RWPE2 (cell line): ENCODE measurements at regions not wholly inside any gene's neighbourhood (a gene's known extent, or its start where the extent isn't known, plus 50 kb on each side); places are given as distances from the start of the nearest gene placed in this dataset.
"Not testable (repeated sequence)": the region's sequence is repeated elsewhere in the genome, so short reads cannot be mapped to it uniquely, and the experiment has no call there.

Experiments
- ATAC-seq: fragments of 200-7000 bp; cut with Tn5 transposase; 3 replicates; pipeline ENCODE4 v1.9.1; 2021; ENCODE audit warnings: low read depth
- DNase-seq: peaks from one replicate; pipeline ENCODE4 v3.0.0-alpha.2; 2020; ENCODE audit warnings: low spot score
- H3K27ac ChIP-seq: fragments of 450-650 bp; 2 replicates; pipeline ENCODE4 v1.5.1; 2017; ENCODE audit warnings: mild to moderate bottlenecking; ENCODE audit not compliant: poor library complexity, severe bottlenecking
- H3K27me3 ChIP-seq: fragments of 250-450 bp; sonication (Bioruptor Pico); 2 replicates; pipeline ENCODE4 v1.5.1; 2021; ENCODE audit warnings: mild to moderate bottlenecking, moderate library complexity; ENCODE audit not compliant: insufficient read depth, poor library complexity, severe bottlenecking
- H3K36me3 ChIP-seq: fragments of 250-450 bp; sonication (Bioruptor Pico); 2 replicates; pipeline ENCODE4 v1.5.1; 2020; ENCODE audit warnings: low read depth, mild to moderate bottlenecking, moderate library complexity
- H3K4me1 ChIP-seq: fragments of 250-450 bp; sonication (Bioruptor Pico); 2 replicates; pipeline ENCODE4 v1.5.1; 2021; ENCODE audit warnings: mild to moderate bottlenecking, moderate library complexity; ENCODE audit not compliant: insufficient read depth, poor library complexity, severe bottlenecking
- H3K4me3 ChIP-seq: fragments of 250-450 bp; sonication (Bioruptor Pico); 2 replicates; pipeline ENCODE4 v1.5.1; 2021; ENCODE audit warnings: mild to moderate bottlenecking, moderate library complexity; ENCODE audit not compliant: severe bottlenecking
- H3K9me3 ChIP-seq: fragments of 250-450 bp; sonication (Bioruptor Pico); 2 replicates; pipeline ENCODE4 v1.5.1; 2021; ENCODE audit warnings: mild to moderate bottlenecking, moderate library complexity; ENCODE audit not compliant: severe bottlenecking
- TF ChIP-seq, protein P1 (sequence below): fragments of 450-650 bp; IDR thresholded peaks from one replicate; pipeline ENCODE4 v1.5.1; 2017; ENCODE audit warnings: mild to moderate bottlenecking, moderate library complexity; ENCODE audit not compliant: poor library complexity, severe bottlenecking

DNA sequence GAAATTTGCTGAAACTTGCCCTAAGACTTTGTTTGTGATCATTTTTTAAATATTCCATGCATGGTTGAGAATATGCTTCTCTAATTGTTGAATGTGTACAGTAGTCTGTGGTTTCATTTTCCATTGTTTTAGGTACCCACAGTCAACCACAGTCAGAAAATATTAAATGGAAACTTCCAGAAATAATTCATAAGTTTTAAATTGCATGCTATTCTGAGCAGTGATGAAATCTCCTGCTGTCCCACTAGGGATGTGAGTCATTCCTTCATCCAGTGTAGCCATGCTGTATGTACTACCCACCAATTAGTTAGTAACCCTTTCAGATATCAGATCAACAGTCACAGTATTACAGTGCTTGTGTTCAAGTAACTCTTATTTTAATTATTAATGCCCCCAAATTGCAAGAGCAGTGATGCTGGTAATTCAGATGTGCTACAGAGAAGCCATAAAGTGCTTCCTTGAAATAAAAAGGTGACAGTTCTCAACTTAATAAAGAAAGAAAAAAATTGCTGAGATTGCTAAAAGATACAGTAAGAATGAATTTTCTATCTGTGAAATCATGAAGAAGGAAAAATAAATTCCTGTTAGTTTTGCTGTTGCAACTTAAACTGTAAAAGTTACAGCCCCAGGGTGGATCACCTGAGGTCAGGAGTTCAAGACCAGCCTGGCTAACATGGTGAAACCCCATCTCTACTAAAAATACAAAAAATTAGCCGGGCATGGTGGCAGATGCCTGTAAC is 79.9 kb upstream of the FBXL17 start:
- peak; percentile 90 for ATAC-seq
- Histone ChIP-seq H3K27ac (no peak overlapping the region), H3K9me3 (no peaks in the 10 kb centered on the region)

DNA sequence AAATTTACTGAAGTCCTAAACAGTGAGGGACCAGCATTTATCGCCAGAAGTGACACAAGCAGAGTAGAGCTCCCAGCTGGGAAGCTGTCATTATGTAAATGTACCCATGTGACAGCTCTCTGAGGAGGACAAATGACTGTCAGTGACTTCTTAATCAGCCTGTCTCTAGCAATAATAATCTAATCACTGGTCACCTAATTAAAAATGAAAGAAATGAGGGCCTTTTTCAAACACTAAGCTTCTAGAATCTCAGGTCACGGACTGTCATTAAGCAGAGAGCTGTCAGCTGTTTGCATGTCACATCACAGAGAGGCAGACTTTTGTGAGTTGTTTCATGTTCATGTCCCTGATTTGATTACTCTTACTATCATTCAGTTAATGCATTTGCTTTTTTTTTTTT is 77.9 kb upstream of the FBXL17 start:
- Histone ChIP-seq H3K4me1 (peaks cover 4% of the 10 kb centered on the region), H3K9me3 (no peaks in the 10 kb centered on the region), H3K36me3 (no peaks in the 10 kb centered on the region), H3K27ac (no peak overlapping the region), H3K27me3 (no peaks in the 10 kb centered on the region), H3K4me3 (no peak overlapping the region)
- DNase-seq (no peak), ATAC-seq (no peak)
- TF ChIP-seq, protein P1, sequence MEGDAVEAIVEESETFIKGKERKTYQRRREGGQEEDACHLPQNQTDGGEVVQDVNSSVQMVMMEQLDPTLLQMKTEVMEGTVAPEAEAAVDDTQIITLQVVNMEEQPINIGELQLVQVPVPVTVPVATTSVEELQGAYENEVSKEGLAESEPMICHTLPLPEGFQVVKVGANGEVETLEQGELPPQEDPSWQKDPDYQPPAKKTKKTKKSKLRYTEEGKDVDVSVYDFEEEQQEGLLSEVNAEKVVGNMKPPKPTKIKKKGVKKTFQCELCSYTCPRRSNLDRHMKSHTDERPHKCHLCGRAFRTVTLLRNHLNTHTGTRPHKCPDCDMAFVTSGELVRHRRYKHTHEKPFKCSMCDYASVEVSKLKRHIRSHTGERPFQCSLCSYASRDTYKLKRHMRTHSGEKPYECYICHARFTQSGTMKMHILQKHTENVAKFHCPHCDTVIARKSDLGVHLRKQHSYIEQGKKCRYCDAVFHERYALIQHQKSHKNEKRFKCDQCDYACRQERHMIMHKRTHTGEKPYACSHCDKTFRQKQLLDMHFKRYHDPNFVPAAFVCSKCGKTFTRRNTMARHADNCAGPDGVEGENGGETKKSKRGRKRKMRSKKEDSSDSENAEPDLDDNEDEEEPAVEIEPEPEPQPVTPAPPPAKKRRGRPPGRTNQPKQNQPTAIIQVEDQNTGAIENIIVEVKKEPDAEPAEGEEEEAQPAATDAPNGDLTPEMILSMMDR = no peak

More for the DNA sequence above, 79.9 kb upstream of the FBXL17 start:
- Histone ChIP-seq H3K4me3 (no peak overlapping the region), H3K4me1 (peaks cover 4% of the 10 kb centered on the region), H3K27me3 (no peaks in the 10 kb centered on the region), H3K36me3 (no peaks in the 10 kb centered on the region)
- no peak for DNase-seq
- TF ChIP-seq, protein P1 = no peak

DNA sequence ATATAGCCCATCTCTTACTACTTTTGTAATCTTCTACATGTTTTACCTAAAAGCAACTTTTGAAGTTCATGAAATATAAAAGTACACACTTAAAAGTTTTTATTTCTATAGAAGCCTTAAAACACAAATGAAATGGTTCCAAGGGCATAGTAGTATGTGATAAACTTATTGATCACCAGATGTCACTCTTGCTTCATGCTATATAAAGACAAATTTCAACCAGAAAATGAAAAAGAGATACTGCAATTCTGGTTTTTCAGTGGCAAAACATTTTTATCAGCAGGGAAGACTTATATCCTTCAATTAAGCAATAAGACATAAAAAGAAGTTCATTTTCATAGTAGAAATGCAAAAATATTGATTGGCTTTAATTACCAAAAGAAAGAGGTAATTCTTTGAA is 69.4 kb upstream of the FBXL17 start:
- ATAC-seq (no peak), DNase-seq (no peak)
- H3K36me3 ChIP-seq = no peaks in the 10 kb centered on the region
- H3K4me1 ChIP-seq = no peaks in the 10 kb centered on the region
- TF ChIP-seq, protein P1 = peak; percentile 45
- no peak overlapping the region for H3K27ac ChIP-seq
- H3K9me3 ChIP-seq = no peaks in the 10 kb centered on the region
- H3K4me3 ChIP-seq = no peak overlapping the region
- H3K27me3 ChIP-seq = no peaks in the 10 kb centered on the region

DNA sequence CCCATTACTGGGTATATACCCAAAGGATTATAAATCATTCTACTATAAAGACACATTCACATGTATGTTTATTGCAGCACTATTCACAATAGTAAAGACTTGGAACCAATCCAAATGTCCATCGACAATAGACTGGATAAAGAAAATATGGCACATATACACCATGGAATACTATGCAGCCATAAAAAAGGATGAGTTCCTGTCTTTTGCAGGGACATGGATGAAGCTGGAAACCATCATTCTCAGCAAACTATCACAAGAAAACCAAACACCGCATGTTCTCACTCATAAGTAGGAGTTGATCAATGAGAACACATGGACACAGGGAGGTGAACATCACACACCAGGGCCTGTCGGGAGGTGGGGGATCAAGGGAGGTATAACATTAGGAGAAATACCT is 62.2 kb upstream of the FBXL17 start:
- H3K9me3 ChIP-seq, H3K27ac ChIP-seq, ATAC-seq, DNase-seq, H3K27me3 ChIP-seq, H3K4me3 ChIP-seq, H3K36me3 ChIP-seq, H3K4me1 ChIP-seq: not testable (repeated sequence)

GRCh38 chr5:108442063-108442651 is 60.3 kb upstream of the FBXL17 start:
- not testable (repeated sequence) for H3K4me3 ChIP-seq, ATAC-seq, H3K27ac ChIP-seq, DNase-seq, H3K4me1 ChIP-seq, H3K9me3 ChIP-seq, H3K36me3 ChIP-seq, H3K27me3 ChIP-seq

- ATAC-seq = no peak
- Histone ChIP-seq H3K4me3 (no peak overlapping the region), H3K27ac (no peak overlapping the region), H3K9me3 (no peaks in the 10 kb centered on the region), H3K4me1 (no peaks in the 10 kb centered on the region), H3K36me3 (no peaks in the 10 kb centered on the region), H3K27me3 (peaks cover 5% of the 10 kb centered on the region)
- no peak for DNase-seq
- TF ChIP-seq, protein P1 = no peak
Measured at GRCh38 chr5:108437425-108437824, 55.5 kb upstream of the FBXL17 start.
